GM19467 (cell line): ENCODE measurements at regions not wholly inside any gene's neighbourhood (a gene's known extent, or its start where the extent isn't known, plus 50 kb on each side); places are given as distances from the start of the nearest gene placed in this dataset.
"Not testable (repeated sequence)": the region's sequence is repeated elsewhere in the genome, so short reads cannot be mapped to it uniquely, and the experiment has no call there.

ENCODE experiments used
- ATAC-seq: cut with Tn5 transposase; IDR thresholded peaks from one replicate; pipeline ENCODE4 v1.9.1; 2021; ENCODE audit warnings: mild to moderate bottlenecking, moderate library complexity; ENCODE audit not compliant: unreplicated experiment

- ATAC-seq, result no peak
Observed at GRCh38 chr4:189828081-189828697, 112.5 kb upstream of the FRG1 start.

- no peak for ATAC-seq
Observed at GRCh38 chr4:189832528-189832927, 108.1 kb upstream of the FRG1 start.

DNA sequence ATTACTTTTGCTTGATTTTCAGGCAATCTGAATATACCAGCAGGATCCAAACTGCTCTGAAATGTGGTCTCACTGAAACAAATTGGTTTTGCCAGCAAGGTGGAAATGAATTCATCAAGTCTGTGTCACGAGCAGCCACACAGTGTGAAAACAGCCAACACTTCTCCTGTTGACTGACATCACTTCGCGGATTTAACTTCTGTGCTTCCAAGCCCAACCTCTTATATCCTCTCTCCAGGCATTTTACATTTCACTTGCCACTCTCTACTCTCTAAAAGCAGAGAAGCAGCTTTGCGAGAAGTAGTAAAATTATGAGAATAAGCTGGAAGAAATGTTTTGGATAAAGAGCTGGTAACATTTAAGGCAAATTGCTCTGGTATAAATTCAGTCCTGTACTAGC, 106.1 kb upstream of the FRG1 start:
- no peak for ATAC-seq

DNA sequence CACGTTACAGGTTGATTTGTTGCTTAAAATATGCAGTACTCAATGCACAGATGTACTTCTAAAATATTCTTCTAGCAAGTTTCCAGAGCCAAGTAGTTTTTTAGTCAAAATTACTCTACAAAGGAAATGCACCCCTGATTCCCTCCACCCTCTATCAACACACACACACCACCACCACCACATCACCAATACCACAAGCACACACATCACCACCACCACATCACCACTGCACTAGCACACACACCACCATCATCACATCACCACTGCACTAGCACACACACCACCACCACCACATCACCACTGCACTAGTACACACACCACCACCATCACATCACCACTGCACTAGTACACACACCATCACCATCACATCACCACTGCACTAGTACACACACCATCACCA, 105.2 kb upstream of the FRG1 start:
- no peak for ATAC-seq

DNA sequence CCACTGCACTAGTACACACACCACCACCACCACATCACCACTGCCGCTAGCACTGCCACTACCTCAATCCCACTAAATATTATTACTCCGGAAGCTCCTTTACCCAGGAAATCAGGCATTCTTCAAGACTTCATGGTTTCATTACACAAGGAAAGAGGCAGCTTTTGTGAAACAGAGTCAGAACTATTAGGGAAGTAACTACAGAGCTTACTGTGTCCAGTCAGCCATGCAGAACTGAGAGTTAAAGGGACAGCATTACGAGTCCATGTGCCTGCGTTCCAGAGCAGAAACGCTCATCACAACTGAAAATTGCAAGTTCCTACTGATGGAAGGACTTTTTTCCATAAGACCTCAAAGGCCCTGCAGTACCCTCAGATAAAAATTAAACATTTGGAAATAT, 103.2 kb upstream of the FRG1 start:
- ATAC-seq, result no peak

GRCh38 chr4:189838821-189839497, 101.7 kb upstream of the FRG1 start:
- no peak for ATAC-seq

GRCh38 chr4:189840356-189840755, 100.3 kb upstream of the FRG1 start:
- no peak for ATAC-seq

- no peak for ATAC-seq
Observed at GRCh38 chr4:189843413-189844009, 97.2 kb upstream of the FRG1 start.

- no peak for ATAC-seq
Observed at GRCh38 chr4:189845145-189845846, 95.4 kb upstream of the FRG1 start.

GRCh38 chr4:189846094-189846493, 94.6 kb upstream of the FRG1 start:
- ATAC-seq, result not testable (repeated sequence)

DNA sequence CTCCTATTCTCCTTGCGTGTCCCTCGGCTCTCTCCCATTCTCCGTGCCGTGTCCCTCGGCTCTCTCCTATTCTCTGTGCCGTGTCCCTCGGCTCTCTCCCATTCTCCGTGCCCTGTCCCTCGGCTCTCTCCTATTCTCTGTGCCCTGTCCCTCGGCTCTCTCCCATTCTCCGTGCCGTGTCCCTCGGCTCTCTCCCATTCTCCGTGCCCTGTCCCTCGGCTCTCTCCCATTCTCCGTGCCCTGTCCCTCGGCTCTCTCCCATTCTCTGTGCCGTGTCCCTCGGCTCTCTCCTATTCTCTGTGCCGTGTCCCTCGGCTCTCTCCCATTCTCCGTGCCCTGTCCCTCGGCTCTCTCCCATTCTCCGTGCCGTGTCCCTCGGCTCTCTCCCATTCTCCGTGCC, 94.1 kb upstream of the FRG1 start:
- not testable (repeated sequence) for ATAC-seq

- not testable (repeated sequence) for ATAC-seq
Observed at GRCh38 chr4:189848672-189849071, 92.0 kb upstream of the FRG1 start.

- peak; percentile 67 for ATAC-seq
Observed at GRCh38 chr4:189850239-189850856, 90.3 kb upstream of the FRG1 start.

DNA sequence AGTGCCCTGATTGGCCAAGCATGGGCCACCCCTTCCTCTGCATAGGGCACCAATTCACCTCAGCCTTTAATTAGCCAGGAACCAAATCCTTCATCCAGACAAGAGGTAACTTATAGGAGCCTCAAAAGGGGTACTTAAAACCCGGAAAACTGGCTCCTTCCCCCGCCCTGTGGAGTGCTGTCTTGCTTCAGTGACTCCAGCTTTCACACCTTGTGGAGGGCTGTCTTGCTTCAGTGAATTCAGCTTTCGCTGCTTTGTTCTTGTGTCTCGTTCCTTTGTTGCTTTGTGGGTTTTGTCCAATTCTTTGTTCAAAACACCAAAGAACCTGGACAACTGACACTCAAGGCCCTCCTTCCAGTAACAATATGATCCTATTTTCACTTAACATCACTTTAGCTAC, 82.2 kb upstream of the FRG1 start:
- ATAC-seq, result no peak

- no peak for ATAC-seq
Observed at GRCh38 chr4:189861101-189861500, 79.6 kb upstream of the FRG1 start.

- ATAC-seq, result no peak
Observed at GRCh38 chr4:189869236-189869635, 71.4 kb upstream of the FRG1 start.

DNA sequence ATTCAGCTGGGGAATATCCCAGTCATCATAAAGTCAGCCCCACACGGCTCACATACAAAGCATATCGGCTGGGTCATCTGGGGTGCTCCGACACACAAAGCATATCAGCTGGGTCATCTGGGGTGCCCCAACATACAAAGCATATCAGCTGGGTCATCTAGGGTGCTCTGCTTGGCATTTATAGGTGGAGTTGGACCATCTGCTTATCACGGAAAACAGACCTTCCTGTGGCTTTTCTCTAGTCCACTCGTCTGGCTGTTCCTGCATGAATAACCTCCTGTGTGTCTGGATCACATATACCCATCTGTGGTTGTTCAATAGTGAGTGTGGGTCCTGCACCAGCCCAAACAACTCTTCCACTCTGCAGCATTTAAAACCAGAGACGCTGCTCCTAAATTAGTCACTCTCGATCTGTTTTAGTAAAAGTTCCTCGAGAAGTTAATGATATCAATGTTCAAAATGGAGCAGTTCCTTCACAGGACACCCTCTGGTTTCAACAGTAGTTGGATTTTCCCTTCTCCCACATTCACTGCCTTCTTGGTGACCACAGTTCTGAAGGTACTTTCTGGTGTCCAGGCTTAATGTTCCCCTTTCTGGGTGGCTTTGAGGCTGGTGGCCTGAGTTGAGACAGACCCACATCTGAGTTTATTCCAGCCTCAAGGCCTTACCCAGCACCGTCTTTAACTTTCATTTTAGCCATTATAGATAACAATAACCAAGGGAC, 70.0 kb upstream of the FRG1 start:
- ATAC-seq, result no peak

DNA sequence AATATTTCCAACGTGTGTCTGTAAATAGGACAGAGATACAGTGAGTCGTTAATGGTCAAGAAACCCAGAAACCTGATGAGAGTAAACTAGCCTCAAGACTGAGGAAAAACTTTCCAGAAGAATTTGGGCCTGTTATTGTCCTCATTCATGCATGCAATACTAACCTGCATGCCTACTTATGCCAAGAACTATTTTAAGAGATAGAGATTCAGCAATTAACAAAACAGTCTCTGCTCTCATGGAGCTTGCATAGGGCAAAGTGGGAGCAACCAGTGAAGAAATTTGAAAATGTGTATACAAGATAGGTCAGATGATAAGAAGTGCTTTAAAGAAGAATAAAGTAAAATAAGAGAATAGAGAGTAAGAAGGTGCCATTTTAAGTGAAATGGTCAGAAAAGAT, 66.1 kb upstream of the FRG1 start:
- ATAC-seq, result no peak

DNA sequence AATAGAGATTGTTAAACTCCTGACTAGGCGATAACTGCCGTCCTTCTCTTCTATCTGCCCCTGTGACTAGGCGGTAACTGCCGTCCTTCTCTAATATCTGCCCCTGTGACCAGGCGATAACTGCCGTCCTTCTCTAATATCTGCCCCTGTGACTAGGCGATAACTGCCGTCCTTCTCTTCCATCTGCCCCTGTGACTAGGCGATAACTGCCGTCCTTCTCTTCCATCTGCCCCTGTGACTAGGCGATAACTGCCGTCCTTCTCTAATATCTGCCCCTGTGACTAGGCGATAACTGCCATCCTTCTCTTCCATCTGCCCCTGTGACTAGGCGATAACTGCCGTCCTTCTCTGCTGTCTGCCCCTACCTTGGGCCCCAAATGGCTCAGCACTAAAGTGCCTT, 59.5 kb upstream of the FRG1 start:
- ATAC-seq, result not testable (repeated sequence)

- not testable (repeated sequence) for ATAC-seq
Observed at GRCh38 chr4:189888407-189888806, 52.3 kb upstream of the FRG1 start.
